ENCODE measurements at regions not wholly inside any gene's neighbourhood (a gene's known extent, or its start where the extent isn't known, plus 50 kb on each side); places are given as distances from the start of the nearest gene placed in this dataset.

- TF ChIP-seq, protein P1, sequence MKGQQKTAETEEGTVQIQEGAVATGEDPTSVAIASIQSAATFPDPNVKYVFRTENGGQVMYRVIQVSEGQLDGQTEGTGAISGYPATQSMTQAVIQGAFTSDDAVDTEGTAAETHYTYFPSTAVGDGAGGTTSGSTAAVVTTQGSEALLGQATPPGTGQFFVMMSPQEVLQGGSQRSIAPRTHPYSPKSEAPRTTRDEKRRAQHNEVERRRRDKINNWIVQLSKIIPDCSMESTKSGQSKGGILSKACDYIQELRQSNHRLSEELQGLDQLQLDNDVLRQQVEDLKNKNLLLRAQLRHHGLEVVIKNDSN (IDR thresholded peaks at IDR 0.05; ENCODE audit: borderline replicate concordance, low read depth) = no peak
- no peak for TF ChIP-seq FOSL2 (IDR thresholded peaks at IDR 0.05; ENCODE audit: borderline replicate concordance, low read depth)
Observed at GRCh38 chrX:40285876-40286275, 188.1 kb upstream of the BCOR start (continued).

GRCh38 chrX:40284852-40285251, 187.1 kb upstream of the BCOR start:
- no peak overlapping the region for H3K4me3 ChIP-seq (ENCODE audit: low read depth in 2 of 2, low read length in 1 of 2)
- no peak for TF ChIP-seq TCF12 (IDR thresholded peaks at IDR 0.05)
- no peak for TF ChIP-seq USF2 (IDR thresholded peaks at IDR 0.05; ENCODE audit: borderline replicate concordance, low read depth, low read length)
- TF ChIP-seq, protein P2, sequence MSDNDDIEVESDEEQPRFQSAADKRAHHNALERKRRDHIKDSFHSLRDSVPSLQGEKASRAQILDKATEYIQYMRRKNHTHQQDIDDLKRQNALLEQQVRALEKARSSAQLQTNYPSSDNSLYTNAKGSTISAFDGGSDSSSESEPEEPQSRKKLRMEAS (IDR thresholded peaks at IDR 0.05; ENCODE audit: low read depth) = no peak
- TF ChIP-seq, protein P3, sequence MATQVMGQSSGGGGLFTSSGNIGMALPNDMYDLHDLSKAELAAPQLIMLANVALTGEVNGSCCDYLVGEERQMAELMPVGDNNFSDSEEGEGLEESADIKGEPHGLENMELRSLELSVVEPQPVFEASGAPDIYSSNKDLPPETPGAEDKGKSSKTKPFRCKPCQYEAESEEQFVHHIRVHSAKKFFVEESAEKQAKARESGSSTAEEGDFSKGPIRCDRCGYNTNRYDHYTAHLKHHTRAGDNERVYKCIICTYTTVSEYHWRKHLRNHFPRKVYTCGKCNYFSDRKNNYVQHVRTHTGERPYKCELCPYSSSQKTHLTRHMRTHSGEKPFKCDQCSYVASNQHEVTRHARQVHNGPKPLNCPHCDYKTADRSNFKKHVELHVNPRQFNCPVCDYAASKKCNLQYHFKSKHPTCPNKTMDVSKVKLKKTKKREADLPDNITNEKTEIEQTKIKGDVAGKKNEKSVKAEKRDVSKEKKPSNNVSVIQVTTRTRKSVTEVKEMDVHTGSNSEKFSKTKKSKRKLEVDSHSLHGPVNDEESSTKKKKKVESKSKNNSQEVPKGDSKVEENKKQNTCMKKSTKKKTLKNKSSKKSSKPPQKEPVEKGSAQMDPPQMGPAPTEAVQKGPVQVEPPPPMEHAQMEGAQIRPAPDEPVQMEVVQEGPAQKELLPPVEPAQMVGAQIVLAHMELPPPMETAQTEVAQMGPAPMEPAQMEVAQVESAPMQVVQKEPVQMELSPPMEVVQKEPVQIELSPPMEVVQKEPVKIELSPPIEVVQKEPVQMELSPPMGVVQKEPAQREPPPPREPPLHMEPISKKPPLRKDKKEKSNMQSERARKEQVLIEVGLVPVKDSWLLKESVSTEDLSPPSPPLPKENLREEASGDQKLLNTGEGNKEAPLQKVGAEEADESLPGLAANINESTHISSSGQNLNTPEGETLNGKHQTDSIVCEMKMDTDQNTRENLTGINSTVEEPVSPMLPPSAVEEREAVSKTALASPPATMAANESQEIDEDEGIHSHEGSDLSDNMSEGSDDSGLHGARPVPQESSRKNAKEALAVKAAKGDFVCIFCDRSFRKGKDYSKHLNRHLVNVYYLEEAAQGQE (IDR thresholded peaks at IDR 0.05; ENCODE audit: low read depth, low read length) = no peak
- TF ChIP-seq IRF3 (IDR thresholded peaks at IDR 0.05; ENCODE audit: low read depth, low read length) = no peak
- no peaks in the 10 kb centered on the region; a peak in 1 of 4 replicates for H3K4me1 ChIP-seq (ENCODE audit: control insufficient read depth in 1 of 2, insufficient read depth in 2 of 2, low read depth in 1 of 2, low read length in 1 of 2)
- H2AFZ ChIP-seq (ENCODE audit: low read depth) = no peak overlapping the region
- ChIA-PET POLR2A (no interaction called here), CTCF (interaction anchor here (1.1 kb wide), 1 partner anchor 9 kb away, joined by 4 read pairs; no protein-coding TSS in a partner anchor)
- H3K27me3 ChIP-seq (ENCODE audit: insufficient read depth) = no peaks in the 10 kb centered on the region; the same call in 1 of the 2 replicates
- no peak overlapping the region for H3K4me2 ChIP-seq
- peaks cover 4% of the 10 kb centered on the region; the same call in 1 of the 2 replicates for H3K9me3 ChIP-seq
- no peak for DNase-seq
- H3K9me2 ChIP-seq = no peaks in the 10 kb centered on the region
- H3K36me3 ChIP-seq (replicated peaks in 1 of 2; ENCODE audit: control insufficient read depth in 1 of 2, insufficient read depth in 2 of 2, low read length in 1 of 2) = no peaks in the 10 kb centered on the region
- H3K27ac ChIP-seq (ENCODE audit: low read depth in 2 of 2, low read length in 1 of 2) = no peak overlapping the region
- 7% methylated on average over 1 of the region's 1 CpG for WGBS (ENCODE audit: low lambda C conversion rate)
- no peaks in the 10 kb centered on the region for H3K79me2 ChIP-seq (ENCODE audit: insufficient read depth)
- H3F3A ChIP-seq (replicated peaks; ENCODE audit: insufficient read depth) = no peaks in the 10 kb centered on the region
- H3K9ac ChIP-seq = no peak overlapping the region
- H4K20me1 ChIP-seq (ENCODE audit: insufficient read depth) = no peaks in the 10 kb centered on the region

All from SK-N-SH (cell line).